ENCODE measurements at regions not wholly inside any gene's neighbourhood (a gene's known extent, or its start where the extent isn't known, plus 50 kb on each side); places are given as distances from the start of the nearest gene placed in this dataset.
"Not testable (repeated sequence)": the region's sequence is repeated elsewhere in the genome, so short reads cannot be mapped to it uniquely, and the experiment has no call there.

DNA sequence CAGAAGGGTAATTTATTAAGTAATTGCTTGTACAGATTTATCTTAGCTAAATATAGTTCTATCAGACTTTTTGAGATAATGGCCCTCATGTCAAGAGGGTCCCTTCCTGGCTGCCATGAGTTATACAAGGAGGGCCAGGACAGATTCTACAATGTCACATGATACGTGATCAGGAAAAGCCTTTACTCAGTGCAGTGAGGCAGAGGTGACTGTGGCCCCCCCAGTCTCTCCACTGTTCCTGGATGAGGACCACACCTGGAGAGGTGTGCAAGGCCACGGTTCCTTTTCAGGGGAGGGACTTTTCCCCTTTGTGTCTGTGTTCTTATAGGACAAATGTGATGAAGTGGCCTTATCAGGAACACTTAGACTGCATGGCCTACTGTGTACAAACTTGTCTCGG lies 54.3 kb upstream of the LRCH1 start:
- H3K9me3 ChIP-seq, result no peaks in the 10 kb centered on the region
- H3K4me3 ChIP-seq, result no peak overlapping the region
- in situ Hi-C loops (cut with MboI; ENCODE audit: low sequenced_read_pairs), result loop anchor here (10.0 kb wide), 1 partner anchor 216 kb away; no protein-coding TSS in a partner anchor
- H3K4me1 ChIP-seq, result no peaks in the 10 kb centered on the region
- no peaks in the 10 kb centered on the region for H3K36me3 ChIP-seq (replicated peaks)
- no peak for DNase-seq (ENCODE audit: low spot score in 2 of 2)
- no peaks in the 10 kb centered on the region for H3K27me3 ChIP-seq (ENCODE audit: low read depth)

DNA sequence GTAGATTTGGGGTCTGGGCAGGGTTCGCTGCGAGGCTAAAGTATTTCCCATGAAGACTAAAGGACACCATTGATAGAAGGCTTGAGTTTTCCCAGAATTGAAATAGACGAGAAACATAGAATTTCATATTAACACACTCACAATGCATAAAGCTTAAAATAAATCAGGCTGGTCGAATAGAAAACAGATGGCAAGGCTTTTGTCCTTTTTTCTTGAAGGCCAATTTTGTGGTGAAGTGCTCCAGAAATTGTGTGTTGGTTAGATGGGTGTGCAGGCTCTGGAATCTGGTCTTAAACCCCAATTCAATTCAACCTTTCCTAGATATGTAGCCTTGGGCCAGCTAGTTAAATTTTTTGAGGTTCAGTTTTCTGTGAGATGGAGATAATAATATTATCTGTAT lies 56.9 kb upstream of the LRCH1 start:
- Histone ChIP-seq H3K27me3 (ENCODE audit: low read depth) (no peaks in the 10 kb centered on the region), H3K4me1 (no peaks in the 10 kb centered on the region), H3K4me3 (no peak overlapping the region), H3K36me3 (replicated peaks) (no peaks in the 10 kb centered on the region), H3K9me3 (no peaks in the 10 kb centered on the region)
- no peak for DNase-seq (ENCODE audit: low spot score in 2 of 2)
- in situ Hi-C loops (cut with MboI; ENCODE audit: low sequenced_read_pairs), result loop anchor here (10.0 kb wide), 1 partner anchor 219 kb away; no protein-coding TSS in a partner anchor

DNA sequence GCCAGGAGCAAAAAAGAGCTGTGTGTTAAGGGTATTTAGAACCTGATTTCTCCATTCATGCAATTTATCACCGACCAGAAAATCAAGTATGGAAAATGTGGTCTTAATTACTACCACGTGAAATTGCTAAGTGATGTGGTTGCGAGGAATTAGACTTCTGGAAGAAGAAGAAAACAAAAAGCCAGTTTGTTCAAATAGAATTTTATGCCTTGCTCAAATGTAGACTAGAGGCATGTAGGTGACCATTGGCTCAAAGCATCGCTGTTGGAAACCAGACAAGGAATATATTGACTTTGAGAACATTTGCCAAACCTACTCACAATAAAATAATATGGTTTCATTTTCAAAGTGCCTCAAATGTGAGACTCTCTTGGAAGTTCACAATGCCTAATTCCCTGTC lies 57.3 kb upstream of the LRCH1 start:
- no peaks in the 10 kb centered on the region for H3K27me3 ChIP-seq (ENCODE audit: low read depth)
- in situ Hi-C loops (cut with MboI; ENCODE audit: low sequenced_read_pairs), result loop anchor here (10.0 kb wide), 1 partner anchor 219 kb away; no protein-coding TSS in a partner anchor
- DNase-seq (ENCODE audit: low spot score in 2 of 2), result no peak
- no peaks in the 10 kb centered on the region for H3K9me3 ChIP-seq
- H3K36me3 ChIP-seq (replicated peaks), result no peaks in the 10 kb centered on the region
- H3K4me3 ChIP-seq, result no peak overlapping the region
- no peaks in the 10 kb centered on the region for H3K4me1 ChIP-seq

DNA sequence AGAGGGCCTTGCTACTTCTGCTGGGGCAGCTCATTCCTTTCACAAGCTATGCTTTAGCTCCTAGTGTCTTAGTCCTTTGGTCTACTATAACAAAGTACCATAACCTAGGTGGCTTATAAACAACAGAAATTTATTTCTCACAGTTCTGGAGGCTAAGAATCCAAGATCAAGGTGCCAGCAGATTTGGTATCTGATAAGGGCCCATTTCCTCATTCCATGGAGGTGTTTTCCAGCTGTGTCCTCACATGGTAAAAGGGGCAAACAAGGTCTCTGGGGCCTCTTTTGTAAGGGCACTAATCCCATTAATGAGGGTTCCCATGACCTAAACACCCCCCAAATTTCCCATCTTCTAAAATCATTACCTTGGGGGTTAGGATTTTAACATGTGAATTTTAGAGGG lies 57.9 kb upstream of the LRCH1 start:
- no peaks in the 10 kb centered on the region for H3K4me1 ChIP-seq
- H3K27me3 ChIP-seq (ENCODE audit: low read depth), result no peaks in the 10 kb centered on the region
- DNase-seq (ENCODE audit: low spot score in 2 of 2), result no peak
- in situ Hi-C loops (cut with MboI; ENCODE audit: low sequenced_read_pairs), result loop anchor here (10.0 kb wide), 1 partner anchor 220 kb away; no protein-coding TSS in a partner anchor
- H3K9me3 ChIP-seq, result no peaks in the 10 kb centered on the region
- no peak overlapping the region for H3K4me3 ChIP-seq
- H3K36me3 ChIP-seq (replicated peaks), result no peaks in the 10 kb centered on the region

DNA sequence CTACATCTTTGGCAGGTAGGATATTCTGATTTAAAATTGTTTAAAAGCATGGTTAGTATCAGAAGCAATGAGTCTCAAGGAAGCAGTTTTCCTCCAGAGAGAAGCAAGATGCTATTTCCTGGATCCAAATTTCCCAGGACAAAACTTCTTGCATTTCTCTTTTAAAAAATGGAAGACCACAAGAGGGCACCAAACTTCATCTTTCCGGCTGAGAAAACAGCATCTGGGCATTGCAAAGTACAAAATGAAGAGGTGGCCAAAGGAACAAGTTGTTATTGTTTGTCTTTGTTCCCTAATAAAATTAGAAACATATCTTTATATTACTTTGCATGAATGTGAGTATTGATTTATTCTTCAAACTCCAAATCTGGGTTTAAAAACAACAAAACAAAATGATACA lies 60.0 kb upstream of the LRCH1 start:
- peak; percentile 14 to 24 for DNase-seq (ENCODE audit: low spot score in 2 of 2)
- H3K4me1 ChIP-seq, result no peaks in the 10 kb centered on the region
- H3K36me3 ChIP-seq (replicated peaks), result no peaks in the 10 kb centered on the region
- H3K9me3 ChIP-seq, result no peaks in the 10 kb centered on the region
- in situ Hi-C loops (cut with MboI; ENCODE audit: low sequenced_read_pairs), result loop anchor here (10.0 kb wide), 1 partner anchor 222 kb away; no protein-coding TSS in a partner anchor
- no peaks in the 10 kb centered on the region for H3K27me3 ChIP-seq (ENCODE audit: low read depth)
- H3K4me3 ChIP-seq, result no peak overlapping the region

DNA sequence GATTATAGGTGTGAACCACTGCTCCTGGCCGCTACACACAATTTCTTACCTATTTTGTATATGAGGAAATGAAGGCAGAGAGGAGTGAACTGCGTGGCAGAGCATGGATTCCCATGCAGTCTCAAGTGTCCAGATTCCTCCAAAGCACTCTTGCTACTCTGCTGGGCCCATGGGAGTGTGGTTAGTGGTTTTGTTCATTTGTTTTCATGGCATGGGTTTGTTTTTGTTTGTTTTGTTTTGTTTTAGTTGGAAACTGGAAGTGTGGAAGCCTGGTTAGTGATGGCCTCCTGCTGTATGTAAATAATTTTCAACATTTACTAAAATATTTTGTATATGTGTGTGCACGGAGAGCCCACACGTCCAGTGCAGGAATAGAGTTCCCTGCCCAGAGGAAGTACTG lies 61.3 kb upstream of the LRCH1 start:
- no peaks in the 10 kb centered on the region for H3K4me1 ChIP-seq
- H3K4me3 ChIP-seq, result no peak overlapping the region
- no peaks in the 10 kb centered on the region for H3K9me3 ChIP-seq
- no peak for DNase-seq (ENCODE audit: low spot score in 2 of 2)
- in situ Hi-C loops (cut with MboI; ENCODE audit: low sequenced_read_pairs), result loop anchor here (10.0 kb wide), 1 partner anchor 223 kb away; no protein-coding TSS in a partner anchor
- no peaks in the 10 kb centered on the region for H3K36me3 ChIP-seq (replicated peaks)
- no peaks in the 10 kb centered on the region for H3K27me3 ChIP-seq (ENCODE audit: low read depth)

DNA sequence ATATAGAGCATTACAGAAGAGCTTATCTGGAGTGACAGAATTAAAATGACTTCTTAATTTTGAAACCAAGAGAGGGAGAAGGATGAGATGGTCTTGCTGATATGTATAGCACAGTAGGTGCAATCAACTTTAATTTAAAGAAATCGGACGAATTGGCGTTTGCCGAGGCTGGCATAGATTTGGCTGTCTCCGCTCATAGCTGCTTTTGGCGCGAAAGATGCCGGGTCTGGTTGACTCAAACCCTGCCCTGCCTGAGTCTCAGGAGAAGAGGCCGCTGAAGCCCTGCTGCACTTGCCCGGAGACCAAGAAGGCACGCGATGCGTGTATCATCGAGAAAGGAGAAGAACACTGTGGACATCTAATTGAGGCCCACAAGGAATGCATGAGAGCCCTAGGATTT lies 62.3 kb upstream of the LRCH1 start:
- not testable (repeated sequence) for H3K27me3 ChIP-seq (ENCODE audit: low read depth); H3K4me3 ChIP-seq; H3K36me3 ChIP-seq (replicated peaks); DNase-seq (ENCODE audit: low spot score in 2 of 2); H3K9me3 ChIP-seq; H3K4me1 ChIP-seq
- in situ Hi-C loops (cut with MboI; ENCODE audit: low sequenced_read_pairs), result loop anchor here (10.0 kb wide), 1 partner anchor 224 kb away; no protein-coding TSS in a partner anchor

DNA sequence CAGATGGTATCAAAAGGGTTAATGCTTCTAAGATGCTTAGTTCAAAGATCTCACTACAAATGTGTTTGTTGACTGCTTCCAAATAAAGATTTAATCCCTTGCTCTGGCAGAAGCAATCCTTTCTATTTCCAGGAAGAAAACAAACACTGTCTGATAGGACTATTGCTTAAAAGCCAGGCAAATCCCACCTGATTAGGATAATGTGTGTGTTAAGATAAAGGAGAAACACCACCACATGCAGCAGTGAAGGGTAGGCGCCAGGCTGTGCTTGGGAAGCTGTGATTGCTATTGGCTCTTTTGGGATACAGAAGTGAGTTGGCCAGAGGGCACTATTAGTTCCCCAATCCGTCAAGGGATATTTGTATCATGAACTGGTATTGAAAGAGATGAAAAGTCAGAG lies 62.8 kb upstream of the LRCH1 start:
- H3K36me3 ChIP-seq (replicated peaks), result no peaks in the 10 kb centered on the region
- H3K9me3 ChIP-seq, result 0 out of 2 replicates have a peak, but pooled peaks cover under 1% of the 10 kb centered on the region
- in situ Hi-C loops (cut with MboI; ENCODE audit: low sequenced_read_pairs), result loop anchor here (10.0 kb wide), 1 partner anchor 225 kb away; no protein-coding TSS in a partner anchor
- H3K4me3 ChIP-seq, result no peak overlapping the region
- no peak for DNase-seq (ENCODE audit: low spot score in 2 of 2)
- H3K27me3 ChIP-seq (ENCODE audit: low read depth), result no peaks in the 10 kb centered on the region
- no peaks in the 10 kb centered on the region for H3K4me1 ChIP-seq

DNA sequence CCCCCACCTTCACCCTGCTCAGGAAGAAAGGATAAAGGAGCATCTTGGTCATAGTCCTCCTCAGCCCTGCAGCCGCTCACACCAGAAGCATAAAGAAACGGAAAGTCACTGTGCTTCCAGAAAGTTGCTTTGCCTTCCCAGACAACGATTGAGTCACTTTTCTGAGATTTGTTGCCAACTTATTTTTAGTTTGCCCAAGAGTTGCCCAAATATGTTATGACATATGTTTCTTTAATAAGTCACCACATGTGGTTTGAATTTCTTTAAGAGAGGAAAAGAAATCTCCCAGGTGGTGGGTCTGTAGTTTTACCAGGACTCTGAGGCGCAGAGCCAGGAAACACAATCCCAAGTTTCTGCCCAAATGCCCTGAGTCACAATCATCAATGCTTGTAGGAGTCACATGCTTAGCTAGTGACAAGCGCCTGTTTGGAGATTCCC lies 63.4 kb upstream of the LRCH1 start:
- no peak overlapping the region for H3K4me3 ChIP-seq
- H3K9me3 ChIP-seq, result 0 out of 2 replicates have a peak, but pooled peaks cover 3% of the 10 kb centered on the region
- in situ Hi-C loops (cut with MboI; ENCODE audit: low sequenced_read_pairs), result loop anchor here (10.0 kb wide), 1 partner anchor 225 kb away; no protein-coding TSS in a partner anchor
- no peaks in the 10 kb centered on the region for H3K4me1 ChIP-seq
- no peaks in the 10 kb centered on the region for H3K36me3 ChIP-seq (replicated peaks)
- DNase-seq (ENCODE audit: low spot score in 2 of 2), result no peak
- no peaks in the 10 kb centered on the region for H3K27me3 ChIP-seq (ENCODE audit: low read depth)

DNA sequence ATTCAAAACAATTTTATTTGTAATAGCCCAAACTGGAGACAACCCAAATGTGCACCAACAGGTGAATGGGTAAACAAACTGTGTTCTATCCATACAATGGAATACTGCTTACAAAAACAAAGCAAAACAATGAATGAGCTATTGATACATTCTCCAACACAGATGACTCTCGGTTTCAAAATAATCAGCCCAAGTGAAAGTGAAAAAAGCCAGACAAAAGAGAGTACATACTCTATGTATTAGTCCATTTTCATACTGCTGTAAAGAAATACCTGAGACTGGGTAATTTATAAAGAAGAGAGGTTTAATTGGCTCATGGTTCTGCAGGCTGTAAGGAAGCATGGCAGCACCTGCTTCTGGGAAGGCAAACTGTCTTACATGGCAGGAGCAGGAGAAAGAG lies 65.2 kb upstream of the LRCH1 start:
- H3K4me1 ChIP-seq, result no peaks in the 10 kb centered on the region
- H3K4me3 ChIP-seq, result no peak overlapping the region
- no peak for DNase-seq (ENCODE audit: low spot score in 2 of 2)
- H3K36me3 ChIP-seq (replicated peaks), result no peaks in the 10 kb centered on the region
- 0 out of 2 replicates have a peak, but pooled peaks cover 3% of the 10 kb centered on the region for H3K9me3 ChIP-seq
- H3K27me3 ChIP-seq (ENCODE audit: low read depth), result no peaks in the 10 kb centered on the region
- in situ Hi-C loops (cut with MboI; ENCODE audit: low sequenced_read_pairs), result no loop called here

DNA sequence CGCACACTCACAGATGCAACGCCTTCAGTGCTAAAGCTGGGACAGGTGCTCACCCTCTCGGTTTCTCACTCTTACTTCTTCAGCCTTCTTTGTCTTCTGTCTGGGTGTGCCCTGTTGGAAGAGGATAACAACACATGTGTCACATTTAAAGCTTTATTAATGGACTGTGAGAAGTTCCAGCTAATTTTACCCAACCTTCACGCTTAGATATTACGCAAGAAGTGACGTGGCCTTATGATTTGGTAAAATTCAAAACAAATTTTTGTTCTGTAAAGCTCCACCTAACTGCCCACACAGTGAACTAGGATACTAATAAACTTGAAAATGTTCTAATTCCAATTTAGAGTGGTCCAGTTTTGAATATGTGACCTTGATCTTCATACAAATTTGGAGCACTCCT lies 66.7 kb upstream of the LRCH1 start:
- no peak for DNase-seq (ENCODE audit: low spot score in 2 of 2)
- Histone ChIP-seq H3K4me1 (no peaks in the 10 kb centered on the region), H3K36me3 (replicated peaks) (no peaks in the 10 kb centered on the region), H3K27me3 (ENCODE audit: low read depth) (no peaks in the 10 kb centered on the region), H3K9me3 (0 out of 2 replicates have a peak, but pooled peaks cover 3% of the 10 kb centered on the region), H3K4me3 (no peak overlapping the region)
- in situ Hi-C loops (cut with MboI; ENCODE audit: low sequenced_read_pairs), result no loop called here

DNA sequence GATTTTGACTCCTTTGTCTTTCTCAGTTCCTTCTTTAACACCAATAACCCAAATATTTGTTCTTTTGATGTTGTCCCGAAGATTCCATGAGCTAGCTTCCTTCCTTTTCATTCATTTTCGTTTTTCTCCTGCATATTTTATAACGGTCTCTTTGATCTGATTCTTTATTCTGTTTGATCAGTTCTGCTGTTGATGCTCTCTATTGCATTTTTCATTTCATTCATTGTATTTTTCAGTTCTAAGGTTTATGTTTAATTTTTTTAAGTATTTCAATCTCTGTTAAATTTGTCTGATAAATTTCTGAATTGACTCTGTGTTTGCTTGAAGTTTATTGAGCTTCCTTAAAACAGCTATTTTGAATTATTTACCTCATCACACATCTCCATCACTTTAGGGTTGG lies 68.4 kb upstream of the LRCH1 start:
- Histone ChIP-seq H3K4me3 (no peak overlapping the region), H3K27me3 (ENCODE audit: low read depth) (no peaks in the 10 kb centered on the region), H3K36me3 (replicated peaks) (no peaks in the 10 kb centered on the region), H3K4me1 (no peaks in the 10 kb centered on the region), H3K9me3 (0 out of 2 replicates have a peak, but pooled peaks cover 3% of the 10 kb centered on the region)
- DNase-seq (ENCODE audit: low spot score in 2 of 2), result no peak
- in situ Hi-C loops (cut with MboI; ENCODE audit: low sequenced_read_pairs), result no loop called here

DNA sequence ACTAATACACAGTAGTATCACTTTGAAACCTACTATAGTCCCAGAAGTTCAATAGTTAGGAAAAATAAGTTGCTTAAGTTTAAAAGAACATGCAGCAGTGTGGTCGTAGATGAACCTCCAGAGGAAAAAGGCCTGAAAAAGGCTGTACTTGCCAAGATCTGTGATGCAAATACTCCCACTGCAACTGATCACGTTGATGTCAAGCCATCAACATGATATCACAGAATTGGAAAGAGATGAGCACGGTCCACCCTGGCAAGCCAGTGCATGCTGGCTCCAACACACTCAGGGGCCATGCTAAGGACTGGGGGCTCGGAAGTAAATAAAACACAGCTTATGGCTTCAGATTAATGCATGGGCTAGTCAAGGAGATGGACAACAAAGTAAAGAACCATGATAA lies 71.8 kb upstream of the LRCH1 start:
- Histone ChIP-seq H3K27me3 (ENCODE audit: low read depth) (no peaks in the 10 kb centered on the region), H3K9me3 (0 out of 2 replicates have a peak, but pooled peaks cover 3% of the 10 kb centered on the region), H3K4me1 (no peaks in the 10 kb centered on the region), H3K36me3 (replicated peaks) (no peaks in the 10 kb centered on the region), H3K4me3 (no peak overlapping the region)
- DNase-seq (ENCODE audit: low spot score in 2 of 2), result no peak
- in situ Hi-C loops (cut with MboI; ENCODE audit: low sequenced_read_pairs), result no loop called here

DNA sequence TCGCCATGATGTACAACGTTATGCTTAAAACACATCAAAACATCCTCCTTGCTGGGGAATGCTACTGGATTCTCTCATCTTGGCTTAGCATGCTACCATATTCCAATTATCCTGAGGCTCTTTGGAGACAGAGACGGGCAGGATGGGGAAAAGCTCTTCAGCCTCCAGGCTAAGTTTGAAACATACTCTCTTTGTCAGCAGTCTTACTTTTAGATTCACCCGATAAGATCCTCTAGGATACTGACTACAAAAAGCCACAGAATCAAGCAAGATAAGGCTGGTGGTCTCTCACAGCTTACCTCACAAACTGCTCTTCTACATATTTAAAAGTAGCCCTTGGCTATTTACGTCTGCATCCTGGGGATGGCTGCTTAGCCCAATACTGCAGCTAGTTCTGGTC lies 72.8 kb upstream of the LRCH1 start:
- Histone ChIP-seq H3K27me3 (ENCODE audit: low read depth) (no peaks in the 10 kb centered on the region), H3K4me3 (no peak overlapping the region), H3K4me1 (no peaks in the 10 kb centered on the region), H3K36me3 (replicated peaks) (no peaks in the 10 kb centered on the region), H3K9me3 (0 out of 2 replicates have a peak, but pooled peaks cover 3% of the 10 kb centered on the region)
- in situ Hi-C loops (cut with MboI; ENCODE audit: low sequenced_read_pairs), result no loop called here
- no peak for DNase-seq (ENCODE audit: low spot score in 2 of 2)

DNA sequence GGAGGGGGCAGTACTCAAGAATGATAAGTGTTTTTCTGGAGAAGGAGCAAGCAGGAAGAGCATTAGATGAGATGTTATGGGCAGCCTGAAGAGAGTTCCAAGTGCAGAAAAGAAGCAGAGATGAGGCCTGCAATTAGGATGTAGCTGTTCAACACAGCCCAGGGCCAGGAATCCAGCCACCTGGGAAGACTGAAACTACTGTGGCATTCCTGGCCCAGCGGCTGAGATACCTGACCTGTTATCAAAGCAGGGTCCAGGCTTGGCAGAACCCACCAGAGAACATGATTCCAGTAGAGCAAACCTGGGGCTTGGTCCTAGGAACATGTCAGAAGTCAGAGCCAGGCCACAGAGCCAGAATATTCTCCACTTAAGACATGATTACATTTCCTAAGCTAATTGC lies 73.3 kb upstream of the LRCH1 start:
- DNase-seq (ENCODE audit: low spot score in 2 of 2), result no peak
- Histone ChIP-seq H3K27me3 (ENCODE audit: low read depth) (no peaks in the 10 kb centered on the region), H3K36me3 (replicated peaks) (no peaks in the 10 kb centered on the region), H3K4me3 (no peak overlapping the region), H3K9me3 (no peaks in the 10 kb centered on the region), H3K4me1 (no peaks in the 10 kb centered on the region)
- in situ Hi-C loops (cut with MboI; ENCODE audit: low sequenced_read_pairs), result no loop called here
